Mesenteric fat pad (tissue), 1 donor: ENCODE measurements at regions not wholly inside any gene's neighbourhood (a gene's known extent, or its start where the extent isn't known, plus 50 kb on each side); places are given as distances from the start of the nearest gene placed in this dataset.

Experiments used
- DNase-seq: peaks from one replicate; pipeline ENCODE4 v3.0.0-alpha.2; 2020; ENCODE audit warnings: low spot score
- donor health status: DM: yes; HTN: yes; CAD: no.

DNA sequence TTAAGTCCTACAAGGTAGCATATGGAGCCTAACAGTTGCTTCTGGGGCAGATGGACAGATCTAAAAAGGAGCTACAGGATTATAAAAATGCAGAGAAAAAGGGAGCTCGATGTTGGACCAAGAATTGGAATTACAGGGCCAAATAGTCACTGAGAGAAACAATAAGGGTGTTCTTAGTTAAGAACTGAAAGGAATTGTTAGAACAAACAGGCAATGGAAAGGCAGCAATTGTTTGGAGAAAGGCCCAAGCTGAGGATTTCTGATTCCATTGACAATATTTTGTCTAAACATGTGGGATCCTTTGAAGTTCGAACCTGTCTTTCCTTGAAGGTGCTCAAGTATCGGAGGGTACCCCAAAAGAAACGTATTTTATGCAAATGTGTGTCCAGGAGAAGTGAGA lies 513.6 kb upstream of the CDH8 start:
- no peak for DNase-seq

DNA sequence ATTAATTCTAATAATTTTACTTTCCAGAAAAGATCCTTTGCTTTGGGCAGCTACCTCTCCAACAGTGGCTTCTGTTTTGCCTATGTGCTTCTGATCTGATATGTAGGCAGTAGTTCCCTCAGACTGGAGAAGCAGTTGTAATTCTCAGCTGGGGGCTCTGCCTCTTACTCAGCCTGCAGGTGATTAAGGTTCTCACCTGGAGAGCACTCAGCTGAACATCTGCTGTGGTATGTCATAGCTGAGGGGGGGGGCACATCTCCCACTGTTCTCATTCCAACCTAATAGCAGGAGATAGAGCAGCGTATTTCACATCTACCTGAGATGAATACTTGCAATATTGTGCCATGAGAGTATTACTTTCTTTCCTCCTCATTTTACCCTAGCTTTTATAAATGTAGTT lies 511.9 kb upstream of the CDH8 start:
- DNase-seq = no peak

DNA sequence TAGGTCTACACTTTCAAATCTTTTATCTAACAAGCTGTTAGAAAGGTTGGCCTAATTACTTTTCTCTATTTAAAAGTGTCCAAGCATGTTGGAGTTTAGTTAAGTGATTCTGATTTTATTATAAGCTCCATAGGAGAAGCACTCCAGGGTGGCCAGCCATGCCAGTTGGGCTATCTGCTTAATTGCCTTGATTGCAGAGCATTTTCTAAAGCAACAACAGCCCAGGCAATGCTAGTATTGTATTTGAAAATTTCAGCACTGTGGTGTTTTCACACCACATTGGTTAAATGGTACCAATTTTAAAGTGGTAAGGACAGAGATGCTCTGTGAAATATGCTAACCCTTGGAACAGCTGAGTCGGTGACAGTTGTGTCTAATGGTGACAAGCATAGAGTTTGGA lies 510.5 kb upstream of the CDH8 start:
- no peak for DNase-seq

DNA sequence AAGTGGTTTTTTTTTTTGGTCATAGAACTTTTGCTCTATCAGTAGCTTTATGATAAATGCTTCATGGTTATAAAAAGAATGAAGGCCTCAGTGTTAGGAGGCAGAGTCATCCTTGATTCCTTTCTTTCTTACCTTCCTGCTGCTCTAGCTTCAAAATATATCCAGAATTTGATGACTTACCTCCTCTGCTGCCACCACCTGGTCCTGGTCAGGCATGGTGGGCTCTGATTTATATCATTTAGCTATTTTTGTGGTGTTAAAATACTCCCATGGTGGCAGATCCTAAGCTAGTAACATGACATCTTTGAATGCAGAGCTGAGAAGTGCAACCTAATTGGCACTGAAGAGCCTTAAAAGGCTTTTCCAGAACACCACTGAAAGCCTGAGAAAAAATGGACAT lies 508.8 kb upstream of the CDH8 start:
- DNase-seq = no peak

DNA sequence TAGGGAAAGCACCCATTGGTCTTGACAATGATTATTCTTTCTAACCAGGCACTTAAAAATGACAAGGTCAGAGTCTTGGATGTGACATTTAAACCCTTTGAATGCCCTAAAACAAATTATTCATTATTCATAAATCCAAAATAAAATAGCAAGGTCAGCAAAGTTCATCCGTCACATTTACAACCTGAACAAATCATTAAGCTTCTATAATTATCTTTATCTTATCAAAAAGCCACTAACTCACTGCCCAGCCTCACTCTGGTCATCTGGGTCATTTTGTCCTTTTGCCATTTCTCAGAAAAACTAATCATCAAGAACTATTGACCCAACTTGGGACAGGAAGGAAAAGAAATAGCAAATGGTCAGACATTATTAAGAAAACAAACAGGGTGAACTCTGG lies 507.3 kb upstream of the CDH8 start:
- DNase-seq = no peak

DNA sequence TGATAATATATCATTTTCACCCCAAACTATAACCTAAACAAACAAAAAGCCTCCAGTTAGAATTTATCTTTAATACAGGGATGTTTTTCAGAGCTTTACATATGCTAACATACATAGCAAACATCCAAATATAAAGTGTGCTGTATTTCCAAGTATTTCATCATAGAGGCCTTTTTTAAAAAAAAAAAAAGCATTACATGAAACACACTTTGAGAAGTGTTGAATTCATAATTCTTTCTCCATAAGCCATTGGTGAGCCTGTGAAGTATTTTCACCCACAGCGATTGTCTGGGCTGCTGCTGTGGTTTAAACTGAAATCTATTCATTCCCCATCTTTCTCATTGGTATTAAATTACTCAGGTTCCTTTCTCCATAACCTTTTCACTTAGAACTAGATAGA lies 503.4 kb upstream of the CDH8 start:
- no peak for DNase-seq

DNA sequence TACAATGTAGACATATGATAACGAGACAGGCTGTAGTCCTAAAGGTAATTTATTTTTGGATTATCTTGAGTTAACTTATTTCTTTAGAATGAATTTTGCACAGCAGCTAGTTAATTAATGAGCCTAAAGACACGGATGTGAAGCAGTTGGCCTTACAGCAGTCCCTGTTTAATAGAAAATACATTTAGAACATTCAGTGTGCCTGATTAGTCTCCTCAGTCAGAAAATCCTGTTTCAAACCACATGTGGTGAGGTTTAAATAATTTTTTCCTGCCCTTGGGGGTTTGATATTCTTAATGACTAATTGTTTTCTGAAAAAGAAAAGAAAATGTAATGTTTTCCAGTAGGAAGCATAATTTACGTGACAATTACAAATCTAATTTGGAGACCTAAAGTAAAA lies 494.2 kb upstream of the CDH8 start:
- no peak for DNase-seq

DNA sequence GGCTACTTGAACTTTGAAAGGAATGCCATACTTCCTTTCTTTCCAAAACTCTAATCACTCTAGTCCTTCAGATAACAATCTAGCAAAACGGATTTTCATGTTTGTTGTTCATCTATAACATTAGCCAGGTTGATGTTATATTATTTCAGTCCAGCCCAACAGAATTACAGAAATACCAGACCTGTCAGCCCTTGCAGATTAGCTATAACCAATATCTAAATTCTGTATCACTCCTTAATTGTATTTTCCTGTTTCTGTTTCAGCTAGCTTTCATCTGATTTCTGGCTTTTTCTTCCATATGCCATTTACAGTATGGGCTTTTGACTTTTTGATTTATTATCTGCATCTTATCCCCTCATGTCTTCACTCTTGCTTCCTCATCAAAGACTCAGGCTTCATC lies 479.8 kb upstream of the CDH8 start:
- DNase-seq = no peak

DNA sequence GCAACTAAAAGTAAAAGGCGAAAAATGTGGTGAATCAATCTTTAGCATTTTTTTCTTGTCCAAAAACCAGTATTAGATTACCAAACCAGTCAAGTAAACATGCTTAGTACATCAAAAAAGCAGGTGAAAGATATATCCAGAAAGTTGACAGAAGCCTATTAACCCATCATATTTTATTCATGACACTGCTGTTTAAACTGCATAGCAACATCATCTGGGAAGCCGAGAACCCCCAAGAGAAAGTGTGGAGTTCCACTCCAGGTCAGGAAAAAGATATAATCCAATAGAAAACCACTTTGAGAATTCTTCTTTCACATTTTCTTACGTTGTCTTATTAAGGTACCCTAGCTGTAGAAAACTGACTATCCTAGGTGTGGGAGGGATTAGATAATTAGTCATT lies 466.8 kb upstream of the CDH8 start:
- DNase-seq = no peak

DNA sequence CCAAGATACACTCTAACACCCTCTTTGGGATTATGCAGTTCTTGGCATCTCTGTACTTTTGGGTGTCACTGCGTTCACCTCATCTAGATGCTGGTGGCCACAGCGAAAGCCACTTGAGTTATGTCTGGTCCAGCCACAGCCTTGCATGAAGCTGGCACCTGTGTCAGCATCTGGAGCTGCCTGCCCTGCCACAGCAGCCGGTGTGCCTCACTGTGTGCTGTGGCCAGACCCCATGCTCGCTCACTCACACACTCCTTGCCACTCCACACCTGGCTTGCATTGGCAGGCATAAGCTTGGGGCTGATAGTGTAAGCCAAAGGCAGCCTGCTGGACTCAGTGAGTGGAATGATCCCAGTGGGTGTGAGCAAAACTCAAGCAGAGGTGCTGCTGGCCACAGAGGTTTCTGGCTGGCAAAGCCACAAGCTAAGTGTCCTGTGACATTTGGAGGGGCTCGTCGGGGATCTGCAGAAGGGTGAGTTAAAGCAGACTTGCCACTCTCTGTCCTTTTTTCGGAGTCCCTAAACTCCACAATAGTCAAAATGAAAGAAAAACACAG lies 442.7 kb upstream of the CDH8 start:
- peak; percentile 60 for DNase-seq

DNA sequence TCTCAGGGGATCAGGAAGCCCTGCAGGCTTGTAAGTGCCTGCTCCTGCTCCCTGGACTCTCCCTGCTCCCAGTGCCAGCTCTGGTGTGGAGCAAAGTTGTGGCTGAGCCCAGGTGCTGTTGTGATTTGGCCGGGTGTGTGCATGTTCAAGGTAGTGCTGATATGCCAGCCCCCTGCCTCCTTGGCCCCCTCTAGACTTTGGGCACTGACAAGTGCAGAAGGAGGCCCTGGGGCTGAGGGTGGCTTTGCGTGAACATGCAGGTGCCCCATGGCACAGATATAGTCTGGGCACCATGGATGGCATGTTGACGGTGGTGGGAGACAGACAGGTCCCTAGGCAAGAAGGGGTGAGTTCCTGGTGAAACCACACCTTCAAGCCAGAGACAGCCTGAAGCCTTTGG lies 441.6 kb upstream of the CDH8 start:
- DNase-seq = no peak

DNA sequence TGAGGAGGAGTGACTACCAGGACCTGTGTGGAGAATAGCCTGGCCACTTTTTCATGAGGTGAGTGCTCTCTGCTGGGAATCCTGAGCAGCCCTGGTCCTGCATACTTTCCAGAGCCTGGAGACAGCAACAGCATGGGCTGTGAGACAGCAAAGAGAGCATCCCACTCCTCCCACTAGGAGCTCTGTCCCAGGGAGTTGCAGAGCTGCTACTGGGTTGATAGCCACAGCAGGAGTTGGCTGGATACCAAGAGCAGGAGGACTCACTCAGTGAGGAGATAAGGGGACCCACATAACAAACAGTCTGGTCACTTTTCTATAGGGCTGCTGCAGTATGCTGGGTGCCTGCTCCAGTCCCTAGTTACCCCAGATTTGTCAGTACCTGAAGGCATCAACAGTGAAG lies 439.3 kb upstream of the CDH8 start:
- no peak for DNase-seq

DNA sequence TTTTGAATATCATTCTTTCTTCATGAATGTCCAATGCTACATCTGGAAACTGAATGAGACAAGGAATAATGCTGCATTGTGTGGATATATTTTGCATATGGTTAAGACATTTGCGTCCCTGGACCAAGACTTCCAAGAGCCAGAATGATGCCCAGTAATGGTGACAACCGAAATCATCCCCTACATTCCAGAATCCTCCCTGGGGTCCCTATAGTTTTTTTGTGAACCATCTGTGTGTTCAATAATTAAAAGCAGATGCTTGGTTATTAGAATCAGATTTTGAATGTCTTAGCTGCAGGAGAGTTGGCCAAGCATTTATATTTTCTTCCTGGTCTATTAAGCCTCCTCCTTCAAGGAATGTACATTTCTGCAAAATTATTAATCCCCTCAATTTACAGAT lies 426.7 kb upstream of the CDH8 start:
- no peak for DNase-seq

DNA sequence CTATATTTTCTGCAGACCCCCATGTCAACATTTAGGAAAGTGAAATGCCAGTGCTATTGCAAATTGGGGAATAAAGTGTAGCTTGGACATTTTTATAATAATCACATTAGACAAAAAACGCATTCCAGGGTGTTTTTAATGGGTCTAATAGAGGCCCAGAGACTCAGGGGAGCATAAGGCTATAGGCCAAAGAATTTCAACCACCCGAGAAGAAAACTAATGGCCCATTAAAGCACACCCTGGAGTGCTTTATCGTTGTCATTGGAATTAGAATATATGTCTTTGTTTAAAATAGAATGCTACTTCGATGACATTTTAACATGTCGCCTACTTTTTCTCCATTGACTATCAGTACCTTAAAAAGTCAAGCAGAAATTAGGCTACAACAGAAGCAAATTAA lies 414.1 kb upstream of the CDH8 start:
- no peak for DNase-seq

DNA sequence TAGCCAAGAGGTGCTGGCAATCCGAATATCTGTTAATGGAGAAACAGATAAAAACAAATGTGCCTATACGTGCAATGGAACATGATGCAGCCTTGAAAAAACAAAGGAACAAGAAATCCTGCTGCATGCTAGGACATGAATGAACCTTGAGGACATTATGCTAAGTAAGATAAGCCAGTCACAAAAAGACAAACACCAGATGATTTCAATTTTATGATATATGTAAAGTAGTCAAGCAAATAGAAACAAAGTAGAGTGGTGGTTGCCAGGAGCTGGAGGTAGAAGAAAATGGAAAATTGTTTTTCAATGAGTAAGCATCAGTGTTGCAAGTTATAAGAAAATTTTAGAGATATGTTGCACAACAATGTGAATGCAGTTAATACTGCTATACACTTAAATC lies 409.7 kb upstream of the CDH8 start:
- DNase-seq = no peak

DNA sequence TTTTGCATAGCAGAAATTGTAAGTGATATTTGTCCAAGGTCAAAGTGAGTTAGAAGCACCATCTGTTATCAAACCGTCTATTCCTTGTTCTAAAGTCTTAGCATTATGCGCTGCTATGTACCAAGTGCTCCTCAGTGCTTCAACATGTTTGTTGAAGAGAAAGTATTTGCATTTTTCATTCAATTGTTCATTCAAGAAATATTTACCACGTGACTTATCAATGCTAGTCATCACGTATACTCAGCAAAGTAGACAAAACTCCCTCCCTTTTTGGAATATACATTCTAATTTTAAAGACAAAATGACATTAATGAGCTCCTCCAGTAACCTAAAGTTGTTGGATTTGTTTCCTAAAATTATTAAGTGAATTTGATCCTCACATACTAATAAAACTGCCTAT lies 388.0 kb upstream of the CDH8 start:
- no peak for DNase-seq

DNA sequence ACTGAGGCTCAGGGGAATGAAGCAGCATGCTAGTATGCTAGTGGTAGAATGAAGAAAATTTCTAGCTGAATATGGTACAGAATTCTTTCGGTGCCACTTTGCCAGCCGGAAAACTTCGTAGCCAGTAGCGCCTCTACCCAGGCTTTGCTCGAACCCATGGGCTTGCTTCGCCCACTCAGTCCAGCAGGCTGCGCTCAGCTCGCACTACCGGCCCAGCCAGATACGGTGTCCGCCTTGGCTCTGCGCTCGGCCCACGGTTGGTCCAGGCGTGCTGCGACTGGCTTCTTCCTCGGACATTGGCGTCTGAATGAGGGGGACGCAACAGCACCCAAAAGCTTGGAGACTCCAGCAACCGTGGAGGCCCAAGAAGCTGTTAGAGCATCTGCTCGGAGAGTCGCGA lies 372.5 kb upstream of the CDH8 start:
- DNase-seq = no peak

DNA sequence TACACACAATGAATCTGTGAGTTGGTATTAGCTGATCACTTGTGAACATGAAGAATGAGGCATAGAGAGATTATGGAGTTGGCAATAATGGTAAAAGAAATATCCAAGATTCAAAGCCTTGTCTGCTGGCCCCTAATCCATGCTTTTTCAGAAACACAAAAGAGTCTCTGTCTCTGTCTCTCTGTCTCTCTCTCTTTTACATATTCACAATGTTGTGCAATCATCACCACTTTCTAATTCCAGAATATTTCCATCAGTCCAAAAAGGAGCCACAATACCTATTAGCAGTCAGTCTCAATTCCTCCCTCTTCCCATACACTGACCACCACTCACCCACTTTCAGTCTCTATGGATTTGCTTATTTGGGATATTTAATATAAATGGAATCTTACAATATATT lies 370.1 kb upstream of the CDH8 start:
- no peak for DNase-seq

DNA sequence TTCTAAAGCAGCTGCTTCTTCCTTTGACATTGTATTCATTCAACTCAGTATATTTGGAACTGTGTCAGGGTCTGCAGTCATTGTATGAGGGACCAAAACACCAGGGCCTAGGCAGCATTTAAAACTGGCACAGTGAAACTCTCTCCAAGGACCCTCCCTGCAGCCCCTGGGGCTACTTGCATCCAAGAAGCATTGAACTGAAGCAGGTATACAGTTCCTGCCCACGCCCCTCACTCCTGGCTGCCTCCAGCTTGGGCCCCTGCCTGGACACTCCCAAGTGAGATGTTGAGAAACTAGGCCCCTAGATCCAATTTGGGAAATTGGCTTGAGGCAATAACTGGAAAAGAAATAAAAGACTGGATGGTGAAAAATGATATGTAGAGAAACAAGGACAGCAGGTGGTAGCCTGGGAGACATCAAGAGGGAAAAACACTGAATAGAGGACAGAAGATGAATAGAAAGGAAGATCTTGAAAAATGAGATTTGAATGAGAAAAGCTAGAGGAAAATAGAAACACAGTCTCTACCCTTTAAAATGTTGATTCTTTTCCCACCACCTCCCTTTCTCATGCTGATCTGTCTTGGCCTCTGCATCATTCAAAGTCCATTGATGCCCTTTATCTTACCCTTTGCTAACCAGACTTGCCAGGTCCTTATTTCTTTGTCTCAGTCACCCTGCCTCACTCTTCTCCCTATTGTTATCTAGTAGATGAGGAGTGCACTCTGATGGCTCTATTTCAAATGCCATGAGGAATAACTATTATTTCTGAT lies 368.8 kb upstream of the CDH8 start:
- DNase-seq = no peak

DNA sequence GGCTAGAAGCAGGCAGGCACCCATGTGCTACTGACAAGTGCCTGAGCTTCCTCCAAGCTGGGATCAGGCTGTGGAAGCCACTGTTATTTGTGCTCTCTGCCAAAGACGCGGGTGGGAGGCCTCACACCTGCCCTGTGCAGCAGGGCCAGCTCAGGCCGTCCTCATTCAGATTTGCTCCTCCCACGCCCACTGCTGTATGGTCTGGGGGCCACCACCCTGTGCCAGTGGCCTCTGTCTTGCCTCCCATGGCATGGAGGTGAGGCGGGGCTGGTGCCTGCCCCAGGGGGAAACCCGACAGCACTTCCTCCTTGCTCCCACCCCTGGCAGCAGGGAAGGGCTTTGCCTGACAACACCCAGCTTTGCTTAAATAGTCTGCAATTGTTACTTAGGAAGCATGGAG lies 356.5 kb upstream of the CDH8 start:
- no peak for DNase-seq

DNA sequence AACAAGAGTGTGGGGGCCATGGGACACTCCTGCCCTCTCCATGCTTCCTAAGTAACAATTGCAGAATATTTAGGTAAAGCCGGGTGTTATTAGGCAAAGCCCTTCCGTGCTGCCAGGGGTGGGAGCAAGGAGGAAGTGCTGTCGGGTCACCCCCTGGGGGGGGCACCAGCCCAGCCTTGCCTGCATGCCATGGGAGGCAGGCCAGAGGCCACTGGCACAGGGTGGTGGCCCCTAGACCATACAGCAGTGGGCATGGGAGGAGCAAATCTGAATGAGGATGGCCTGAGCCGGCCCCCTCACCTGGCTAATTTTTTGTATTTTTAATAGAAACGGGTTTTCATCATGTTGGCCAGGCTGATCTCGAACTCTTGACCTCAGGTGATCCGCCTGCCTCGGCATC lies 355.7 kb upstream of the CDH8 start:
- DNase-seq = no peak

DNA sequence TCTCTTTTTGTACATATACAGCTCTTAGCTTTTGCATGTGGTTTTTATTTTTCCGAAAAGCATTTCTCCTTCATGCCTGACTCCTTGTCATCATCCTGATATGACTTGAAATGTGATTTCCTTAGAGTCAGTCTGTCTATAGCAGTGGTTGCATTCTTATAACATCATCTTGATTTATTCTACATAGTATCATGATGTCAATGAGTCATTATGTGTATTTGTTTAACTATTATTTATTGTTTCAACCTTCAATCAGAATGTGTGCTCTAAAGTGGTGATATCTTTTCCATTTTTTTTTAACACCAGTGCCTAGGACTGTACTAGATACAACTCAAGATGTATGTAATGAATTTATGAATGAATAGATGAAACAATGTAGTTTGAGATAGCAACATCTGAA lies 354.9 kb upstream of the CDH8 start:
- DNase-seq = no peak

DNA sequence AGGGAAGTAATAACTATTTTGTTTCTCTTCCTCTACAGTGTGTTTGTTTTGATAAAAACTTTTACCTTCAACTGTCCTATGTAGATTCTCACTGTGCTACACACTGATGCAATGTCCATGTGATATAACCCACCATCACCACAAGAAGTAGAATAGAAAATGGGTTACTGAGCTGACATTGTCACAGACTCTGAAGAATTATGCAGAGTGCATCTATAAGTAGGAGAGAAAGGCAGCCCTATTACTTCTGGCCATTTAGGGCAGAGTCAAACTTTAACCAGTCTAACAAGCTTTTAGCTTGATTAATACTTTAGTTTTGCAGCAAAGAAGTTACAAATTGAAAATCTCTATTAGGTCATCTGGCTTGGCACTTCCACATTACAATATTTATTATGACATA lies 354.0 kb upstream of the CDH8 start:
- no peak for DNase-seq

DNA sequence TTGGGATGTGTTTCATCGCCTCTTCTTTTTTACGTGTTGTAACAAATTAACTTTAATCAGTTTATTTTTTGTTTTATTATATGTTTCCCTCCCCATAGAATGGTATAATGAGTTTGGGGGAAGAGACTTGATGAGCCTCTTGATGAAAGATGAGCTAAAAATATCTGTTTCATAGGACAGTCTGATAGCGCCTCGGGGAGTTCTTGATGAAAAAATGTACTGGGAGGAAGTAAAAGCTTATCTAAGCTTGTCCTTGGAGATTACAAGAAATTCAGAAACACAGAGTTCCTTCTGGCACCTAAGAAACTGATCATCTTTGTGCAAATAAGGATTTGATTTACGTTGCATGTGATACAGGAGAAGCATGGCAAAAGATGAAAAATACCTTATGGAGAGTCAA lies 350.2 kb upstream of the CDH8 start:
- DNase-seq = no peak
